WTC11 (cell line): ENCODE measurements at regions not wholly inside any gene's neighbourhood (a gene's known extent, or its start where the extent isn't known, plus 50 kb on each side); places are given as distances from the start of the nearest gene placed in this dataset.
A peak's percentile ranks its signal among the peaks of the same experiment; 100 is the strongest.
"Not testable (repeated sequence)": the region's sequence is repeated elsewhere in the genome, so short reads cannot be mapped to it uniquely, and the experiment has no call there.

Source experiments
- ATAC-seq: fragments of 200-7000 bp; cut with Tn5 transposase; 2 replicates; pipeline ENCODE4 v1.10.0; 2021; ENCODE audit warnings: mild to moderate bottlenecking, moderate library complexity
- CTCF ChIA-PET: fragments of 300-600 bp; sonication (Branson Sonifier 250); formaldehyde crosslinking; loops from one replicate; lab custom pipeline; 2021; ENCODE audit warnings: antibody characterized with exemption; lab: Charles Lee
- POLR2A ChIA-PET: fragments of 350-600 bp; sonication (Branson Sonifier 250); formaldehyde crosslinking; loops from one replicate; lab custom pipeline; 2021; ENCODE audit warnings: antibody characterized with exemption; lab: Charles Lee
- DNase-seq: peaks from one replicate; pipeline ENCODE4 v3.0.0; 2021; ENCODE audit warnings: low spot score
- H3K27ac Mint-ChIP-seq: 2 replicates; pipeline ENCODE4 v1.8.0; 2021; ENCODE audit warnings: mixed read lengths
- H3K27me3 Mint-ChIP-seq: 2 replicates; pipeline ENCODE4 v1.8.0; 2021; ENCODE audit warnings: low read depth, mild to moderate bottlenecking, moderate library complexity, mixed read lengths
- H3K36me3 Mint-ChIP-seq: 2 replicates; pipeline ENCODE4 v1.8.0; 2021; ENCODE audit warnings: mixed read lengths
- H3K4me1 Mint-ChIP-seq: 2 replicates; pipeline ENCODE4 v1.8.0; 2022; ENCODE audit warnings: mixed read lengths
- H3K4me3 Mint-ChIP-seq: 2 replicates; pipeline ENCODE4 v1.8.0; 2021; ENCODE audit warnings: mild to moderate bottlenecking, moderate library complexity, mixed read lengths
- H3K9me3 Mint-ChIP-seq: 2 replicates; pipeline ENCODE4 v1.8.0; 2021; ENCODE audit warnings: mixed read lengths
- CBFB ChIP-seq: sonication (generic); formaldehyde crosslinking; IDR thresholded peaks from 2 replicates; pipeline ENCODE4 v1.8.1; 2022; ENCODE audit warnings: mild to moderate bottlenecking, low read depth, missing genetic modification reagents
- GRHL2 ChIP-seq: fragments of 250-450 bp; sonication (Bioruptor Pico); IDR thresholded peaks from 2 replicates; pipeline ENCODE4 v1.8.0; 2022; ENCODE audit warnings: mild to moderate bottlenecking, moderate library complexity; ENCODE audit not compliant: insufficient replicate concordance, severe bottlenecking
- NFE2L1 ChIP-seq: sonication (generic); formaldehyde crosslinking; IDR thresholded peaks from 2 replicates; pipeline ENCODE4 v1.8.1; 2023; ENCODE audit warnings: missing genetic modification reagents
- NFYB ChIP-seq: sonication (generic); formaldehyde crosslinking; conservative IDR thresholded peaks from 2 replicates; pipeline ENCODE4 v1.8.0; 2022; ENCODE audit warnings: low read depth, missing genetic modification reagents
- NR3C1 ChIP-seq: sonication (generic); formaldehyde crosslinking; conservative IDR thresholded peaks from 2 replicates; pipeline ENCODE4 v1.8.1; 2023; ENCODE audit warnings: low read depth, mild to moderate bottlenecking, missing genetic modification reagents
- RELA ChIP-seq: sonication (generic); formaldehyde crosslinking; IDR thresholded peaks from 2 replicates; pipeline ENCODE4 v1.8.1; 2022; ENCODE audit warnings: missing genetic modification reagents, mild to moderate bottlenecking, borderline replicate concordance
- SMAD4 ChIP-seq: sonication (generic); formaldehyde crosslinking; IDR thresholded peaks from 2 replicates; pipeline ENCODE4 v1.8.0; 2022; ENCODE audit warnings: mild to moderate bottlenecking, missing genetic modification reagents
- ZNF138 ChIP-seq: sonication (generic); formaldehyde crosslinking; conservative IDR thresholded peaks from 2 replicates; pipeline ENCODE4 v1.8.1; 2022; ENCODE audit warnings: mild to moderate bottlenecking, moderate library complexity, missing genetic modification reagents
- ZNF317 ChIP-seq: sonication (generic); formaldehyde crosslinking; IDR thresholded peaks from 2 replicates; pipeline ENCODE4 v1.8.1; 2023; ENCODE audit warnings: low read depth, mild to moderate bottlenecking, moderate library complexity, missing genetic modification reagents, borderline replicate concordance
- ZNF396 ChIP-seq: fragments of 250-450 bp; sonication (Bioruptor Pico); IDR thresholded peaks from 2 replicates; pipeline ENCODE4 v1.8.0; 2021; ENCODE audit warnings: mild to moderate bottlenecking, moderate library complexity, borderline replicate concordance
- ZNF416 ChIP-seq: fragments of 250-450 bp; sonication (Bioruptor Pico); IDR thresholded peaks from 2 replicates; pipeline ENCODE4 v1.9.0; 2021; ENCODE audit warnings: mild to moderate bottlenecking, inconsistent platforms
- TF ChIP-seq, protein P1 (sequence below): sonication (generic); formaldehyde crosslinking; IDR thresholded peaks from 2 replicates; pipeline ENCODE4 v1.8.1; 2022; ENCODE audit warnings: mild to moderate bottlenecking, moderate library complexity, missing genetic modification reagents
- TF ChIP-seq, protein P2 (sequence below): fragments of 250-450 bp; sonication (Bioruptor Pico); IDR thresholded peaks from 2 replicates; pipeline ENCODE4 v1.9.0; 2021; ENCODE audit warnings: mild to moderate bottlenecking
- TF ChIP-seq, protein P3 (sequence below): fragments of 250-450 bp; sonication (Bioruptor Pico); IDR thresholded peaks from 2 replicates; pipeline ENCODE4 v1.9.0; 2021; ENCODE audit warnings: mild to moderate bottlenecking, borderline replicate concordance
- TF ChIP-seq, protein P4 (sequence below): sonication (generic); formaldehyde crosslinking; IDR thresholded peaks from 2 replicates; pipeline ENCODE4 v1.8.1; 2022; ENCODE audit warnings: missing genetic modification reagents, borderline replicate concordance

- H3K36me3 Mint-ChIP-seq, result peaks cover 21% of the 10 kb centered on the region
- ChIA-PET POLR2A (no interaction called here), CTCF (no interaction called here)
- H3K4me1 Mint-ChIP-seq, result no peaks in the 10 kb centered on the region
- H3K9me3 Mint-ChIP-seq, result peaks cover 30% of the 10 kb centered on the region
- no peak overlapping the region for H3K4me3 Mint-ChIP-seq
- H3K27me3 Mint-ChIP-seq, result no peaks in the 10 kb centered on the region
- ATAC-seq, result no peak
- H3K27ac Mint-ChIP-seq, result 0 out of 2 replicates have a peak overlapping the region, but pooled peaks have one; percentile 15
- no peak for TF ChIP-seq NR3C1 (CRISPR knock-in tag)
- TF ChIP-seq ZNF138 (CRISPR knock-in tag), result no peak
- TF ChIP-seq ZNF416 (CRISPR knock-in tag), result no peak
- DNase-seq, result no peak
Observed at GRCh38 chr10:9451211-9451773, 1396.8 kb downstream of the GATA3 start.

- no peak overlapping the region for H3K27ac Mint-ChIP-seq
- H3K36me3 Mint-ChIP-seq, result peaks cover 21% of the 10 kb centered on the region
- DNase-seq (no peak), ATAC-seq (no peak)
- H3K4me3 Mint-ChIP-seq, result no peak overlapping the region
- no peaks in the 10 kb centered on the region for H3K4me1 Mint-ChIP-seq
- POLR2A ChIA-PET, result no interaction called here
- peaks cover 30% of the 10 kb centered on the region for H3K9me3 Mint-ChIP-seq
- CTCF ChIA-PET, result no interaction called here
- TF ChIP-seq NR3C1 (CRISPR knock-in tag), result no peak
- TF ChIP-seq CBFB, result no peak
- TF ChIP-seq ZNF317 (CRISPR knock-in tag), result no peak
- TF ChIP-seq GRHL2 (CRISPR knock-in tag), result no peak
- TF ChIP-seq RELA (CRISPR knock-in tag), result no peak
- no peak for TF ChIP-seq NFE2L1
- TF ChIP-seq, protein P1, sequence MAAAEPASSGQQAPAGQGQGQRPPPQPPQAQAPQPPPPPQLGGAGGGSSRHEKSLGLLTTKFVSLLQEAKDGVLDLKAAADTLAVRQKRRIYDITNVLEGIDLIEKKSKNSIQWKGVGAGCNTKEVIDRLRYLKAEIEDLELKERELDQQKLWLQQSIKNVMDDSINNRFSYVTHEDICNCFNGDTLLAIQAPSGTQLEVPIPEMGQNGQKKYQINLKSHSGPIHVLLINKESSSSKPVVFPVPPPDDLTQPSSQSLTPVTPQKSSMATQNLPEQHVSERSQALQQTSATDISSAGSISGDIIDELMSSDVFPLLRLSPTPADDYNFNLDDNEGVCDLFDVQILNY (CRISPR knock-in tag), result no peak
- no peaks in the 10 kb centered on the region for H3K27me3 Mint-ChIP-seq
Observed at GRCh38 chr10:9452056-9452455, 1397.6 kb downstream of the GATA3 start.

DNA sequence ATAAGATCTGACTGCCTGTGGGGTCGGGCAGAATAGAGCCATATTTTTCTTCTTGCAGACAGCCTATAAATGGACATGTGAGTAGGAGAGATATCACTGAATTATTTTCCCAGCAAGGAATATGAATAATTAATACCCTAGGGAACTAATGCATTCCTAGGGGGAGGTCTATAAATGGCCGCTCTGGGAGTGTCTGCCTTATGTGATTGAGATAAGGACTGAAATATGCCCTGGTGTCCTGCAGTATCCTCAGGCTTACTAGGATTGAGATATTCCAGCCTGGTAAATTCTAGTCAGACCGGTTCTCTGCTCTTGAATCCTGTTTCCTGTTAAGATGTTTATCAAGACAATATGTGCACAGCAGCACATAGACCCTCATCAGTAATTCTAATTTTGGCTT, 1399.4 kb downstream of the GATA3 start:
- DNase-seq, H3K4me1 Mint-ChIP-seq, ATAC-seq, H3K27ac Mint-ChIP-seq, POLR2A ChIA-PET, CTCF ChIA-PET, H3K4me3 Mint-ChIP-seq, H3K27me3 Mint-ChIP-seq: not testable (repeated sequence)
- Mint-ChIP-seq H3K9me3 (peaks cover 29% of the 10 kb centered on the region), H3K36me3 (peaks cover 21% of the 10 kb centered on the region)

DNA sequence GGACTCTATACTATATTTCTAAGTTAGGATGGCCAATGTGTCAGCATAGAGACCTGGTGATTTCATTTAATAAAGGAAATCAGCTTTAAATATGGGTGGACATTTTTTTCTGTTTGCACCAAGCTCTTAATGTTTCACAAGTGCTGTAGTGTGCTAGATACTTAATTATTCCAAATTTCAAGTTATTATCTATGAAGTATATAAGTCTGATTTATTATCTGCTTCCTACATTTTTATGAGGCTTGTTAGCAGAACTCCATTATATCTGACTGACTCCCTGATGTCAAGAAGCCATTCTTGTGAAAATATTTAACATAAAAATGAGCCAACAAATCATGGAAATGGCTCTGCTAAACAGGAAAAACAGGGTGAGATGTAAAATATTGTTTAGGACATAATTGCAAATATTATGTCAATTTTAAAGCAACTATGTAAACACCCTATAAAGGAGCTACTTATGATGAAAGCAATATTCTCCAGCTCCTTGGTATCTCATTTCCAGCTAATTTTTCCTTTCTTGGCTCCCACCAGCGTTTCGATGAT, 1415.2 kb downstream of the GATA3 start:
- POLR2A ChIA-PET, result no interaction called here
- no peak overlapping the region for H3K4me3 Mint-ChIP-seq
- no peaks in the 10 kb centered on the region for H3K36me3 Mint-ChIP-seq
- H3K27me3 Mint-ChIP-seq, result no peaks in the 10 kb centered on the region
- no peaks in the 10 kb centered on the region for H3K4me1 Mint-ChIP-seq
- DNase-seq, result no peak
- no peak for ATAC-seq
- CTCF ChIA-PET, result no interaction called here
- no peaks in the 10 kb centered on the region for H3K9me3 Mint-ChIP-seq
- no peak overlapping the region for H3K27ac Mint-ChIP-seq
- TF ChIP-seq SMAD4 (CRISPR knock-in tag), result no peak
- no peak for TF ChIP-seq ZNF138 (CRISPR knock-in tag)
- no peak for TF ChIP-seq ZNF396 (CRISPR knock-in tag)
- TF ChIP-seq, protein P2, sequence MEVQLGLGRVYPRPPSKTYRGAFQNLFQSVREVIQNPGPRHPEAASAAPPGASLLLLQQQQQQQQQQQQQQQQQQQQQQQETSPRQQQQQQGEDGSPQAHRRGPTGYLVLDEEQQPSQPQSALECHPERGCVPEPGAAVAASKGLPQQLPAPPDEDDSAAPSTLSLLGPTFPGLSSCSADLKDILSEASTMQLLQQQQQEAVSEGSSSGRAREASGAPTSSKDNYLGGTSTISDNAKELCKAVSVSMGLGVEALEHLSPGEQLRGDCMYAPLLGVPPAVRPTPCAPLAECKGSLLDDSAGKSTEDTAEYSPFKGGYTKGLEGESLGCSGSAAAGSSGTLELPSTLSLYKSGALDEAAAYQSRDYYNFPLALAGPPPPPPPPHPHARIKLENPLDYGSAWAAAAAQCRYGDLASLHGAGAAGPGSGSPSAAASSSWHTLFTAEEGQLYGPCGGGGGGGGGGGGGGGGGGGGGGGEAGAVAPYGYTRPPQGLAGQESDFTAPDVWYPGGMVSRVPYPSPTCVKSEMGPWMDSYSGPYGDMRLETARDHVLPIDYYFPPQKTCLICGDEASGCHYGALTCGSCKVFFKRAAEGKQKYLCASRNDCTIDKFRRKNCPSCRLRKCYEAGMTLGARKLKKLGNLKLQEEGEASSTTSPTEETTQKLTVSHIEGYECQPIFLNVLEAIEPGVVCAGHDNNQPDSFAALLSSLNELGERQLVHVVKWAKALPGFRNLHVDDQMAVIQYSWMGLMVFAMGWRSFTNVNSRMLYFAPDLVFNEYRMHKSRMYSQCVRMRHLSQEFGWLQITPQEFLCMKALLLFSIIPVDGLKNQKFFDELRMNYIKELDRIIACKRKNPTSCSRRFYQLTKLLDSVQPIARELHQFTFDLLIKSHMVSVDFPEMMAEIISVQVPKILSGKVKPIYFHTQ, result no peak
- no peak for TF ChIP-seq RELA (CRISPR knock-in tag)
- TF ChIP-seq, protein P3, sequence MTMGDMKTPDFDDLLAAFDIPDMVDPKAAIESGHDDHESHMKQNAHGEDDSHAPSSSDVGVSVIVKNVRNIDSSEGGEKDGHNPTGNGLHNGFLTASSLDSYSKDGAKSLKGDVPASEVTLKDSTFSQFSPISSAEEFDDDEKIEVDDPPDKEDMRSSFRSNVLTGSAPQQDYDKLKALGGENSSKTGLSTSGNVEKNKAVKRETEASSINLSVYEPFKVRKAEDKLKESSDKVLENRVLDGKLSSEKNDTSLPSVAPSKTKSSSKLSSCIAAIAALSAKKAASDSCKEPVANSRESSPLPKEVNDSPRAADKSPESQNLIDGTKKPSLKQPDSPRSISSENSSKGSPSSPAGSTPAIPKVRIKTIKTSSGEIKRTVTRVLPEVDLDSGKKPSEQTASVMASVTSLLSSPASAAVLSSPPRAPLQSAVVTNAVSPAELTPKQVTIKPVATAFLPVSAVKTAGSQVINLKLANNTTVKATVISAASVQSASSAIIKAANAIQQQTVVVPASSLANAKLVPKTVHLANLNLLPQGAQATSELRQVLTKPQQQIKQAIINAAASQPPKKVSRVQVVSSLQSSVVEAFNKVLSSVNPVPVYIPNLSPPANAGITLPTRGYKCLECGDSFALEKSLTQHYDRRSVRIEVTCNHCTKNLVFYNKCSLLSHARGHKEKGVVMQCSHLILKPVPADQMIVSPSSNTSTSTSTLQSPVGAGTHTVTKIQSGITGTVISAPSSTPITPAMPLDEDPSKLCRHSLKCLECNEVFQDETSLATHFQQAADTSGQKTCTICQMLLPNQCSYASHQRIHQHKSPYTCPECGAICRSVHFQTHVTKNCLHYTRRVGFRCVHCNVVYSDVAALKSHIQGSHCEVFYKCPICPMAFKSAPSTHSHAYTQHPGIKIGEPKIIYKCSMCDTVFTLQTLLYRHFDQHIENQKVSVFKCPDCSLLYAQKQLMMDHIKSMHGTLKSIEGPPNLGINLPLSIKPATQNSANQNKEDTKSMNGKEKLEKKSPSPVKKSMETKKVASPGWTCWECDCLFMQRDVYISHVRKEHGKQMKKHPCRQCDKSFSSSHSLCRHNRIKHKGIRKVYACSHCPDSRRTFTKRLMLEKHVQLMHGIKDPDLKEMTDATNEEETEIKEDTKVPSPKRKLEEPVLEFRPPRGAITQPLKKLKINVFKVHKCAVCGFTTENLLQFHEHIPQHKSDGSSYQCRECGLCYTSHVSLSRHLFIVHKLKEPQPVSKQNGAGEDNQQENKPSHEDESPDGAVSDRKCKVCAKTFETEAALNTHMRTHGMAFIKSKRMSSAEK, result no peak
- no peak for TF ChIP-seq ZNF416 (CRISPR knock-in tag)
- TF ChIP-seq NFYB (CRISPR knock-in tag), result no peak
- no peak for TF ChIP-seq NFE2L1
- TF ChIP-seq, protein P4, sequence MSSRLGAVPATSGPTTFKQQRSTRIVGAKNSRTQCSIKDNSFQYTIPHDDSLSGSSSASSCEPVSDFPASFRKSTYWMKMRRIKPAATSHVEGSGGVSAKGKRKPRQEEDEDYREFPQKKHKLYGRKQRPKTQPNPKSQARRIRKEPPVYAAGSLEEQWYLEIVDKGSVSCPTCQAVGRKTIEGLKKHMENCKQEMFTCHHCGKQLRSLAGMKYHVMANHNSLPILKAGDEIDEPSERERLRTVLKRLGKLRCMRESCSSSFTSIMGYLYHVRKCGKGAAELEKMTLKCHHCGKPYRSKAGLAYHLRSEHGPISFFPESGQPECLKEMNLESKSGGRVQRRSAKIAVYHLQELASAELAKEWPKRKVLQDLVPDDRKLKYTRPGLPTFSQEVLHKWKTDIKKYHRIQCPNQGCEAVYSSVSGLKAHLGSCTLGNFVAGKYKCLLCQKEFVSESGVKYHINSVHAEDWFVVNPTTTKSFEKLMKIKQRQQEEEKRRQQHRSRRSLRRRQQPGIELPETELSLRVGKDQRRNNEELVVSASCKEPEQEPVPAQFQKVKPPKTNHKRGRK (CRISPR knock-in tag), result no peak
